Nucleus accumbens (tissue), 56 donors: ENCODE measurements at regions not wholly inside any gene's neighbourhood (a gene's known extent, or its start where the extent isn't known, plus 50 kb on each side); places are given as distances from the start of the nearest gene placed in this dataset.

ENCODE experiments used
- DNase-seq, 56 donors: peaks; one replicate each; lab custom pipeline; 2025; lab: John Stamatoyannopoulos, UW

DNA sequence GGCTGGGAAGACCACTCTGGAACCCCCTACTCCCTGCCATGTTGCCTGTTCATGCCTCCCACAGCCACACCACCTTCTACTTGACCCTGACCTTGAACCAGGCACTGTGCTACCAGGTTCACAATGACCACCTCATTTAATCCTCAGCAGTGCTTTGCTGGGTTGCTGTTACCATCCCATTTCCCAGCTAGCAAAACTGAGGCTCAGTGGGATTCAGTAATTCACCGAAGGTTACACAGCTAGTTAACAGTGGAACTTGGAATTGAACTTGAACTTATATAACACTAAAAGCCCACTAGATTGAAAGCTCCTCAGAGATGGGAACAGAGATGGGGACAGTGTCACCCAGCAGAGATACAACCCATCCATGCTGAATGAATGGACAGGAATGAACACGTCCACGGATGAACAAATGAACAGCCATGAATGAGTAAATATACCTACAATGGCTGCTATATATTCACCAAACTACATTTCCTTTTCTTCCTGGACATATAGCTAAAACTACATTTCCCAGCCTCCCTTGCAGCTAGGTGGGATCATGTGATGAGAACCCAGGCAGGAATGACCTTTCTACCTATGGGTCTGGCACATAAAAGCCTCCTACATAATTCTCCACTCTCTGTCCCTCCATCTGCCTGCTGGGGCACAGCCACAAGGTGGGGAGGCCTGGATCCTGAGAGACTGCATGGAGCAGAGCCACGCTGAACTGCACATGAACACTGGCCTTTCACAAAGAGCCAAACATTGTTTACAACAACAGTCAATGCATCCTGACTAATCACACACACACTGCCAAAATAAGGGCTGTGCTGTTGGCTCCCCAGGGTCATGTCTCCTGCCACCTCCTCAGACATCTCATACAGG, 94.8 kb downstream of the RMI2 start:
- DNase-seq, result no peak

- no peak for DNase-seq
Observed at GRCh38 chr16:11440657-11441012, 95.4 kb downstream of the RMI2 start.

- DNase-seq, result no peak
Observed at GRCh38 chr16:11445486-11445885, 100.2 kb downstream of the RMI2 start.

GRCh38 chr16:11446566-11447119, 101.4 kb downstream of the RMI2 start:
- no peak for DNase-seq

- DNase-seq, result no peak
Observed at GRCh38 chr16:11447272-11447671, 102.0 kb downstream of the RMI2 start.

GRCh38 chr16:11447836-11448235, 102.6 kb downstream of the RMI2 start:
- DNase-seq, result no peak

DNA sequence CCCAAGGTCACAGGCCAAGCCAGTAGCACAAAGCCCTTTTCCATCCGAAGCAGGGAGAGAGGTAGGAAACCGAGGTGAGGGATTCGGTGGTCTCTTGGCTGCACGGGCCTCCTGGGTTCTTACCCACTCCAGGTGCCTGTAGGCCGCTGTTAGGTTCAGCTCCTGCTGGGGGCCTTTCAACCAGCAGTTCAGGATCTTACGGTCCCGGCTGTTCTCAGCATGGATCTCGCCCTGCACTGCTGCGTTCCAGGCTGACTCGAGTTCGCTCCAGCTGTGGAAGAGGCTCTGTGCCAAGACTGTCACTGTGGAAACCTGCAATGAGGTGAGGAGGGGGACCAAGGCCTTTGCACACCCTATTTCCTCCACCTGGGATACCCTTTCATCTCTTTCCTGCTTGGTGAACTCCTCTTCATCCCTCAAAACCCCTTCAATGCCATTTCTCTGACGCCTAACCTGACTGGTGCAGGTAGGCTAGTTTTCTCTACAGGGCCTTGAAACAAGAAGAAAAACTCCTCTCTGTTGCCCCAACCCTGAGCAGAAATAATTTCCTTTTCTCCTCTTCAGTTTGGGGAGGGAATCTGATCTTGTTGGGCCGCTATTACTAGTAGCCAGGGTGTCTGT, 103.6 kb downstream of the RMI2 start:
- DNase-seq, result no peak

DNA sequence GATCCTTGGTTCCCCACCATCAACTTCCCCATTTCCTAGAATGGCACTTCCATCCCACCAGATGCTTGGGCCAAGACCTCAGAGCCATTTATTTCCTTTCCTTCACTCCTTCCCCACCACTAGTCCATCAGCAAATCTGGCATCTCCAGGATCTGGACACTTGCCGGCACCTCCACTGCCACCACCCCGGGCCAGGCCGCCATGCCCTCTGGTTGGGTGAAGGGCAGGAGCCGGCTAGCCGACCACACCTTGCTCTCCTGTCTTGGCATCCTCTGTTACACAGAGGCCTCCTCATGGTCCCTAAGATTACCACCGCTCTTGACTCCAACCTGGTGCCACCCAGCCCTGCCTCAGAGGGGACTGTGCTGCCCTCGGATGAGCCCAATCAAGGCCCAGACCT, 104.5 kb downstream of the RMI2 start:
- DNase-seq, result no peak

GRCh38 chr16:11450136-11450535, 104.9 kb downstream of the RMI2 start:
- DNase-seq, result no peak

DNA sequence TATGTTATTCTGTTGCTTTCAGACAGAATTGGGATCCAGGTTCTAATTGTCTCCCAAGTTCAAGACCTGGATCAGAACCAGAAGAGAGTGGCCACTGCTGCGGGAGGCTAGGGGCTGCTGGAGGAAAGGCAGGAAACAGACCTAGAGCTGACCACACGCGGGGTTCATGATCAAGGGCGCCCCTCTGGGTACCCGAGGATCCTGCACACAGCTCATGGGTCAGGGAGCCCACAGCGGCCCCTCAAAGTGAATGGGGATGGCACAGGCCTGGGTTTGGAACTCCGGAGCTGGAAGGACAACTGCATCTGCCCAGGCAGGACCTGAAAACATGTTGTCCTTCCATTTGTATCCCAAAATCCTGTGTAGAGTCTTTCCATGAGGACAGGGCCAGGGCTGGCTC, 107.0 kb downstream of the RMI2 start:
- no peak for DNase-seq

DNA sequence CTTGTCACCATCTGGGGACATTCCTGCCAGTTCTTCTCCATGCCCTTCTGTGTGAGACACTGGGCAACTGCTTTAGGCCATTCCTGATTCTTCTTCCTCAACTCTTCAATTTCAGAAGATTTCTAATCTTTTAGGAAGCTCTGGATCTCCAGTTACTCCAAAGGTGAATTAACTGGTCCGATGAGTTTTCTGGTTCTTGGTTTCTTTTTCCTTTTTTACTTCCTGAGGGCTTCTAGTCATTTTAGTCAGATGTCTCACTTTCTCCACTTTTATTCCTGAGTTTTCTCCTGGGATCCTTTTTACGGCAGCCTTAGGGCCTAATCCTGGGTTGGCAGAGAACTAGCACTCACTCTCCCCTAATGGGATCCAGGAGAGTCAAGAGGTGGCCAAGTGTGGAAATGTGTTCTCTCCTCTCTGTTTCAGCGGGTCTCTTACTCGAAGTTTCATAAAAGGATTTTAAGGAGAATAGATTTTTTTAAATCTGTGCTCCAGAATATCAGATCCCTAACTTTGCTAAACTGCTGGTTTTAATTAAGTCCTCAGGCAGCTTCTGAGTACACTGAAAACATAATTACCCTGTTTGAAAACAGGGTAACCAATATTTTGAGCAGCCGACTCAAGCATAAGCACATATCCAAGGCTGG, 107.6 kb downstream of the RMI2 start:
- DNase-seq, result no peak

GRCh38 chr16:11456741-11457140, 111.5 kb downstream of the RMI2 start:
- DNase-seq, result no peak

DNA sequence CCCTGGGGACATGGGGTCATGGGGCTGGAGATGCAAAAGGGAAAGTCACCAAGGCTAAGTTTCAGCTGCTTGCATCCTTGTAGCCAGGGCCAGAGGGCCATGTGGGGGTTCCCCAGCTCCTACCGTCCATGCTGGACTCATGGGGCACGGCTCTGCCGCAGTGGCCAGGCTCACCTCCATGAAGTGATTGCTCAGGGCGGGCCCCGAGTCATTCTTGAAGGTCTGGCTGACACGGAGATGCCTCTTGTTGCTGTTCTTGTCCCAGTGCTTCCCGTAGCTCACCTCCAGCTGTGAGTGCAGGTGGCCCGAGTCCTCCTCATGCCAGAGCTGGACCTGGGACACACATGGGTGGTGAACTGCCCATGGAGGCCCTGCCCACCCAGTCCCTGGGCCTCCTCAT, 114.5 kb downstream of the RMI2 start:
- no peak for DNase-seq

DNA sequence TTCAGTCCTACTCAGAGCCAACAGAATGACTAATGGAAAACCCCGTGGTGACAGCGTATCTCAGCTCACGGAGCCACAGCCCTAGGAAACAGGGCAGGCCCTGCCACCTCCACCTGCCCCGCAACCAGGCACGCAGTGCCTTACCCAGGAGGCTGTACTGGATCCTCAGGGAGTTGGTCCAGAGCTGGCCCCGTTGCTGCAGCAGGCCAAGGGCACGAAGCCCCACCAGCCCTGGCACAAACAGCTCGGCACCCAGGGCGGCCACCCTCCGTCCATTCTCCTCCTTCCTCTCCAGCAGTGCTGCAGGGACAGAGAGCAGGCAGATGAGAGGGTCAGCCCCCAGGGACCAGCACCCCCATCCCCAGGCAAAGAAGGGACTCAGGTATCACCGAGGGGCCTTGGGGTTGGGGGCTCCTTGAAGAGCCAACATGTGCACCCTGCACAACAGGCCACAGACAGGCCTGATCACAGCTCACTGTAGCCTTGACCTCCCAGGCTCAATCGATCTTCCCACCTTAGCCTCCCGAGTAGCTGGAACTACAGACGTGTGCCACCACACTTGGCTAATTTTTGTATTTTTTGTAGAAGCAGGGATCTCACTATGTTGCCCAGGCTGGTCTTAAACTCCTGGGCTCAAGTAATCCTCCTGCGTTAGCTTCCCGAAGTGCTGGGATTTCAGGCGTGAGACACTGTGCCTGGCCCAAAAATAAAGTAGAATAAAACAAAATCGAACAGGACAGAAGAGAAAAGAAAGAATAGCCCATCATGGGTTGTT, 115.7 kb downstream of the RMI2 start:
- no peak for DNase-seq

DNA sequence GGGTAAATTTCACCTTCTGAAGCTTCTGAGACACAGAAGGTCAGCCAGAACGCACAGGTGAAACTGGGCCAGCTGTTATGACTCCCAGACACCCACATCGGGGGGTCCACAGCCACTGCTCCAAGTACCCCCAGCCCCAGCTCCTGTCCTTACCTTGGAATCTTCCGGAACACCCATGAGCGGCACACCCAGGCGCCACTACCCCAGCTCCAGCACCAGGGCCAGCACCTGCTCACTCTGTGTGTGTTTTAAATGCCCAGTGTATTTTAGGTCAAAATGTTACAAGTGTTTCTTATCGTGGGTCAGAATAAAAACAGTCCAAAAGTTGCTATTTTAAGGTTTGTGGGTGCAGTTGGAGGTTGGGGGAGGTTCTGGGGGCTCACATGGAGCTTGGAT, 116.3 kb downstream of the RMI2 start:
- DNase-seq, result no peak

DNA sequence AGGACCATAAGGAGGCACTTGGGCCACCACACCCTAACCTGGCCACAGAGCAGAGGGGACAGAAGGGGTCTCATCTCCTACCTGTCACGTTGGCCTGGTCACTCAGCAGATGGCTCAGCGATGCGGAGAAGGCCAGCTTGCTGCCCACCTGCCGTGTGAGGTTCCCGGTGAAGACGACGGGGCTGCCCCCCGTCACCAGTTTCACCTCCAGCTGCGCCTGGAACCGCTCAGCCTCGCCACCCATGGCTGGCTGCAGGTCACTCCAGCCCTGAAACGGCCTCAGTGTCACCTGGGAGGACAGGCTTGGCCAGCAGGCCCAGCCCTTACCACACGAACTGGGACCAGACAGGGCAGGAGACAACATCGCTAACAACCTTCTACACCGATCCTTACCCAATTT, 116.8 kb downstream of the RMI2 start:
- no peak for DNase-seq

GRCh38 chr16:11462861-11463260, 117.6 kb downstream of the RMI2 start:
- DNase-seq, result no peak

- DNase-seq, result no peak
Observed at GRCh38 chr16:11464241-11464640, 119.0 kb downstream of the RMI2 start.

DNA sequence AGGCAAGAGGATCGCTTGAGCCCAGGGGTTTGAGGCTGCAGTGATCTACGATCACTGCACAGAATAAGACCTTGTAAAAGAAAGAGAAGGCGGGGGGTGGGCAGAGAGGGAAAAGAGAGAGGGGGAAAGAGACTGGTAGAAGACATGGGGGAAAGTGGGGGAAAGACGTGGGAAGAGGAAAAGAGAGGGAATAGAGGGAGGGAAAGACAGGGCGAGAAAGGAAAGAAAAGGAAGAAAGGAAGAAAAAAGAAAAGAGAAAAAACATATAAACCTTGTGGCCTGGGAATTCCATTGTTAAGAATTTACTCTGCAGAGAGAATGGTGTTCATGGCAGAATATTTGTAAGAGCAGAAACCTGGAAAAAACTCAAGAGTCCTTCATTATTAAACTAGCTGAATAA, 120.4 kb downstream of the RMI2 start:
- DNase-seq, result no peak

GRCh38 chr16:11470676-11471415, 115.9 kb downstream of the LITAF start:
- DNase-seq, result no peak
